NCI-H748 (cell line): ENCODE measurements at regions not wholly inside any gene's neighbourhood (a gene's known extent, or its start where the extent isn't known, plus 50 kb on each side); places are given as distances from the start of the nearest gene placed in this dataset.
"Not testable (repeated sequence)": the region's sequence is repeated elsewhere in the genome, so short reads cannot be mapped to it uniquely, and the experiment has no call there.

ENCODE experiments used
- DNase-seq: peaks from one replicate; lab custom pipeline; 2025; ENCODE audit not compliant: unreplicated experiment; lab: John Stamatoyannopoulos, UW

DNA sequence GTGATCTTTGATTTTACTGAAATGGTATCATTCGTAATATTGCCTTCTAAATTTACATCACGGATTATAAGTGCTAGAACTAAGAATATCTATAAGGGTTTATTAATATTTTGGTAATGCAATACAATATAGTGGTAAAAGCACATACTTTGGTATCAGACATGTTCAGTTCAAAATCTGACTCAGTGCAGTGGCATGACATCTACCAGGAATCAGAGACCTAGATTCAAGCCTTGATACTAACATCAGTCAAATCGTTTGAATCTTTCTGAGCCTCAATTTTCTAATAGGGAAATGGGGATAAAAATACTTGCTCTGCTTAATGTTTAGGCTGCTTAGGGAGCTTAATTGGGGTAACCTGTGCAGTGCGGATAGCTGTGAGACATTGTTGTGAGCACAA is 488.0 kb downstream of the BCKDHB start:
- DNase-seq, result no peak

DNA sequence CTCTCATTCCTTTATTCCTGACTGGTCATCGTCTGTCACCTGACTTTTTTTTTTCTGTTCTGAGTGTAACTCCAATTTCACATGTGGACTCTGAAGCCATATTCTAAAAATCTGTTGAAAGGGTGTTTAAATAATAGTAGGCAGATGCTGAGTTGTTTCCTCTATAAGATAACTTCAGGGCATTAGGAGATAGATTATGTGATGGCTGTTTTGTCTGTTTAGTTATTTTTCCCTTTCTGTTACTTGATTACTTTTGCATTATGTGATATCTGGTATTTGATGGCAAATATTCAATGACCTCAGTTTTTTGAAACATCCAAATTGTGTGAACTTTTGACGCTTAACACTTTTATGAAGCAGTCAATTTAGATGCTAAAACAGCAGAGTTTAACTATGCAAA is 486.0 kb downstream of the BCKDHB start:
- DNase-seq, result no peak

DNA sequence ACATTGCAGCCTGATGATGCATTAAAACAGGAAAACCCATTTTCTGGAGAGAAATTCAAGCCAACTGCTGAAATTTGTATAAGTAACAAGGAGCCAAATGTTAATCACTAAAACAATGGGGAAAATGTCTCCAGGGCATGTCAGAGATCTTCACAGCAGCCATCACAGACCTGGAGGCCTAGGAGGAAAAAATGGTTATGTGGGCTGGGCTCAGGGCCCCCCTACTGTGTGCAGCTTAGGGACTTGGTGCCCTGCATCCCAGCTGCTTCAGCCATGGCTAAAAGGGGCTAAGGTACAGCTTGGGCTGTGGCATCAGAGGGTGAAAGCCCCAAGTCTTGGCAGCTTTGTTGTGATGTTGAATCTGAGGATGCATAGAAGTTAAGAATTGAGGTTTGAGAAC is 479.8 kb downstream of the BCKDHB start:
- no peak for DNase-seq

DNA sequence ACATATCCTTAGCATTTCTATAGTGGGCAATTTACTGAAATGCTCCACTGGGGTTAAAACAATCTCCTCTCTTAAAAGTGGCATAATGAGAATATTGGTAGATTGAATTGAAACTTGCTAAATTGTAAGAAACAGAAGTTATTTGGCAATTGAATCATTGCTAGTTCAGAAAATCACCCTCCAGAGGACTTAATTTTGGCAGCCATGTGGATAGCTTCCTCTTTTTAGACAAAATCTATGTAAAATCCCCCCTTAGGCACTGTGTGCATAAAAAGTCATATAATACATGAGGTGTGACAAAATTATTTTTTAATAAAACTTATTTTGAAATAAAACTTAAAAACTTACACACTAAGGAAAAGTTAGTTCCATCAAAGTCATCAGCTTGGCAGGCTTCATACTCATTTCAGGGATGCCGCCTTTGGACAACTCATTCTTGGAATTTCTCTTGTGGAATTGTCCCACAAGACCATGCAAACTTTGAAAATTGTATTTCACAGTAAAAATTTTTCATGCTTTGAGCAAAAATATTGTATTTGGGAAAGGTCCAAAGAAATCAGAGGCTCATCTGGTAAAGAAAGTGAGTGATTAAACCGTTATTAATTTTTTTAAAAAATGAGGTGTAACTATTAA is 473.0 kb downstream of the BCKDHB start:
- no peak for DNase-seq

DNA sequence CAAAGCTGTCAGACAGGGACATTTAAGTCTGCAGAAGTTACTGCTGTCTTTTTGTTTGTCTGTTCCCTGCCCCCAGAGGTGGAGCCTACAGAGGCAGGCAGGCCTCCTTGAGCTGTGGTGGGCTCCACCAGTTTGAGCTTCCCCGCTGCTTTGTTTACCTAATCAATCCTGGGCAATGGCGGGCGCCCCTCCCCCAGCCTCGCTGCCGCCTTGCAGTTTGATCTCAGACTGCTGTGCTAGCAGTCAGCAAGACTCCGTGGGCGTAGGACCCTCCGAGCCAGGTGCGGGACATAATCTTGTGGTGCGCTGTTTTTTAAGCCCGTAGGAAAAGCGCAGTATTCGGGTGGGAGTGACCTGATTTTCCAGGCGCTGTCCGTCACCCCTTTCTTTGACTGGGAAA is 466.8 kb downstream of the BCKDHB start:
- DNase-seq, result not testable (repeated sequence)

DNA sequence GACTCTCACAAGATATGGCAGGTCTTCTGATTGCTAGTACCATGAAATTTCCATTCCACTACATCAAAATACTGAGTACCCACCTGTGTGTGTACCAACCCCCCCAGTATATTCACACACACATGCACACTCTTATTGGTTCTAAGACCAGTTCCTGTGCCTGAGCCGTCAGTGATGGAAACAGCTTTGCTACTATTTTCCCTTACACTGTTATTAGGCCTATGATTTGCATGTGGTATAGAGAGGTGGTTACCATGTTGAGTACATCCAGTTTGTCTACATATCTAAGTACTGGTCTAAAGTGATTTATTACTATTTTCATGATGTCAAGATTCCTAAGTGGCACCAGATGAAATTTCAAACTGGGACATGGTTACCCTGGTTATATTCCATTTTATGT is 459.9 kb downstream of the BCKDHB start:
- no peak for DNase-seq

DNA sequence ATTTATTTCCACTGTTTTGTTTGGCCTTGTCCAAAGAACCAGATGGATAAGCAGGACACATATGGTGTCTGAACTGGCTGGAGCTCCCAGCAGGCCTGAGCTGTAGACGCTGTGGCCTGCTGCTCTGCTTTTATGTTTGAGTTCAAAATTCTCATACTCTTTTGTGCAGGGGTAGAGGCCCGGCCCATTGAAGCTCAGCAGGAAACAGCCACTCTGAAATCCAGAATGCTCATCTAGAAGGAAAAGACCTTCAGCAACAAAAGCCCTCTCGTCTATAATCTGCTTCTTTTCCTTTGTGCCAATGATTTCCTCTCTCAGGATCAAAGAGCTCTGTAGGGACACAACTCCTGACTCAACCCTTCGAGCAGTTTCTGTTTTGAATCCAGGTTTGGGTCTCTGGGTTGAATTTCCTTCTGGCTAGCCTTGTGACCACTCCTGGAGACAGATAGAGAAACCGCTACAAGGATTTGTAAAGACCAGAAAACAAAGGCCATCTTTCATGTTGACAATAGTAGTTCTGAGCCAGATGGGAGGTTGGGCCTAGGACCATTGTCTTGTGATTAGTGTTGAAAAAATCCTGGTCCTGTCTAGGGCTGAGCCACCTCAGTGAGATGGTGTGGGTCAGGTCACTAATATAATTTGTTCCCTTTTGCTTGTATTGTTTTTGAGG is 446.7 kb downstream of the BCKDHB start:
- DNase-seq, result no peak

DNA sequence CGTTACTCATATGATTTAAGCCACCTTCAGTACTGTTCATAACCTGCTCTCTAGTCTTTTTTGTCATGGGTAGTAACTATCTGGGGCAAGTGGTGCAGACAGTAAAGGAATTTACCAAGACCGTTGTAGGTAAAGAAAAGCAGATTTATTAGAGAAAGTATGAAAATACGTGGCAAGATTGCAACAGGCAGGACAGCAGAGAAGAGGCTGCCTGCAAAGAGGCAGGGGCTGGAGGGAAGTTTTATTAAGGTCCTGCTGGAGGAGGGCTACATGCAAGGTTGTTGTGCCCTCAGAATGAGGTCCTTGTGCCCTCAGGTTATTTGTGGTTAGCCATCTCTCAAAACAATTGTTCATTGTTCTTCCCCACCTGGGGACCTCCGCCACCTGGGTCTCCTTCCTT is 444.3 kb downstream of the BCKDHB start:
- DNase-seq, result no peak

DNA sequence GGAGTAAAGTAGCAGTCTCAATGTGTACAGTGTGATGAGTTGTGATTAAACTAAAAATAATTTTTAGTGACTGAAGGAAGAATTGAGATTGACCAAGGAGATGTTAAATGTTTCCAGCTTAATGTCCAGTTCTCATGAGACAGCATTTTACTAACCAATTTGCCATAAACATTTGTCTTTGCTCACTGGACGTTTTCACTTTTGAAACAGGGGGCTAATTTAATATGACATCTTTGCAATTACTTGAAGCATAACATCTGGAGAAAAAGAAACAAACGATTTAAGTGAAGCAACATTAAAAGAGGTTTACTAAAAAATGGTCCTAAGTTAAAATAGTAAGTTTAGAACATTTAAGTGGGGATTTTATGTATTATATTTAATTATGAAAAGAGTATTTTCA is 443.8 kb downstream of the BCKDHB start:
- no peak for DNase-seq

DNA sequence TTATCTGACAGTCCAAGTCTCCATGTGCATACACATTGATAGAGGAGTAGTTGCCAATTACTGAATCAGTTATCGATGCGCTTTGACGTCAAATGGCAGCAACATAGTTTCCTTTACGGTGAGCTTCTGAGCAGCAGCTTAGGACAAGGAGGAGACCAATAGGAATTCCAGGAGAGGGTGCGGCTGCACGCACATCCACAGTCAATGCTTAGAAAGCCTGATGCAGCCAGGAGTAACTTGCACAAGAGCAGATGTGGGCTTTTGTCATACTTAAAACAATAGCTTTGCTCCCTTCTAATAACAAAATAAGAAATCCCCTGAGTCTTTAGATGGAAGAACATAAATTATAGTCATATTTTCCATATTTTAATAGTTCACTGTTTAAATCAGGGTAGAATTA is 442.1 kb downstream of the BCKDHB start:
- DNase-seq, result no peak

DNA sequence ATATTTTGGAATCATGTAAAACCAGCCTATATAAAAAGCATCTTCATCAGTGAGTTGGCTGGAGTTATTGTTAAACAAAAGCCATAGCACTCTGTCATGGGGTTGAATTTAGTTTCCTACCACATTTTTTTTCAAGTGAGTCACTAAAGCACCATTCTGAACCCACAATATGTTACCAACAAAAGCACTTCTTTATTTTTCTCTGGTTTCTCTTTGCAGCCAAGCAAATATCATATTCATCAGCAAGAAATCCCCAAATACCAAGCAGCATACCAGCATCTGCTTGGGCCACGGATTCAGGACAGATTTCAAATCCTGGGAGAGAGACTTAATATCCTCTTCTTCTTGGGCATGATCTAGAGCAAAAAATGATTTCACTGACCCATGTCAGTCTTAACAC is 441.4 kb downstream of the BCKDHB start:
- DNase-seq, result no peak

DNA sequence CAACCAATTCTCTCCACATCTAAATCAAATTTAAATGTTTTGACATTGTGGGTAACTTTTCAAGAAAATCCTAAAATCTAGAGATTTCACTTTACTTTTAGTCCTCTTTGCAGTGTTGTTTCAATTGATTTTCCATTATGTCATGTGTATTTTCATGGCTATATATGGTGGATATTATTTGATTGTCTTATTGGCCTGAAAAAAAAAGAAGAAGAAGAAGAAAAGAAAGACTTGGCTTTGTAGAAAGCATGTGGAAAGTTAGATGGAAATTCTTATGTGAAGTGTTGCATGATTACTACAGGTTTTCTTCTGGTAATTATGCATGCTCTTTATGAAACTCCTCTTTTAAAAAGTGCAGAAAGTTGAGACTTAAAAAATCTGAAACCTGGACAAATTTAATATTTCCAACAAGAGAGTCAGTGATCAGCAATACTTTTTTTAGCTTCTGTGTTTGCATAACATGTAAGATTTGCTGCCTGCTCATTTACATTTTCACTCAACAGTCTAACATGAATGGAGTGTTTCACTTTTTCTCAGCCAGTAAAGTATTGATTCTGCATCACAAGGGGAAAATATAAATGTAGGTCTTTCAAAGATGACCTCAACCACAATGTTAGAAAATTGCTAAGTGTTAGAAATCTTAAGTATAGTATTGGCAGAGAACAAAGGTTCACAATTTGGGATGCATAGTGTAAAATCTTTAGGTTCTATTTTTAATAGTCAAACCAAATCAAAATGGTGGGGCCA is 438.7 kb downstream of the BCKDHB start:
- DNase-seq, result no peak

DNA sequence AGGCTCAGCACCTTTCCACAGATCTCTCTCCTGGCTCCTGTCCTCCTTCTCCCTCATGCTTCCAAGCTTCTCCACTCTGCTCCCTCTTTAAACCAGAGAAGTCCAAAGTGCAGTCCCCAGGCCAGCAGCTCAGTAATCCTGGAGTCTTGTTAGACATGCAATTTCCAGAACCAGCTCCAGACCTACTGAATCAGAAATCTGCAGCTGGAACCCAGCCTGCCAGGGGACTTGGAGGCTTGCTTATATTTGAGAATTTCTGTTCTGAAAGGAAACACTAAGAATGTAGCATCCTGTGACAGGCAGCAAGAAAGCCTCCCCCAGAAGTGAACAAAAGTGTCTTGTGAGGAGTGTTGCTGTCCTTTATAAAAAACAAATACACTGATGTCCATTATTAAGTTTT is 438.1 kb downstream of the BCKDHB start:
- no peak for DNase-seq

DNA sequence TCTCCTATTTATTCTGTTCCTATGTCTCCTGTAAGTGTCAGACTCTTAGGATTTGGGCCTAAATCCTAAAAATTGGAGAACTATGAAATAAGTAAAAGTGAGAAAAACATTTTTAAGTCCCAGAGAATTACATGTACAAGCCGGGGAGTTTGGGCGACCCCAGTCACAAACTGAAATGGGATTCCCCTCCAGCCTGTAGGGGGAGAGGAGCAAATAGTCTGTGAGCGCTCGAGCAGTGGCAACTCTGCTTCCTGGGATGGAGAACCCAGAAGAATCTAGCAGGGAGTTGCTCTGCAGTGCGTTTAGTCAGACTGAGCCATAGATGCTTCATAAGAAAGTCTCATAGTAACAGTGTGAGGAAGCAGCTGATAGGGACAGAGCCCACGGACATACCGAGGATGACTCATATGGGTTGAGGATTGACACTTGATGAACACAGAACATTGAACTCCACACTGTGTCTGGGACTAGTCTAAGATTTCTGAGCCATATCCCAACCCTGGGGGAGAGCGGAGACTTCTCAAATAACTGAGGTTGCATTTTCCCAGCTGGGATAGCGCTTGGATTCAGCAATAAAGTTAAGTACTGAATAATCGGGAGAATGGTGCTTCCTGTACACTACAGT is 437.2 kb downstream of the BCKDHB start:
- no peak for DNase-seq

DNA sequence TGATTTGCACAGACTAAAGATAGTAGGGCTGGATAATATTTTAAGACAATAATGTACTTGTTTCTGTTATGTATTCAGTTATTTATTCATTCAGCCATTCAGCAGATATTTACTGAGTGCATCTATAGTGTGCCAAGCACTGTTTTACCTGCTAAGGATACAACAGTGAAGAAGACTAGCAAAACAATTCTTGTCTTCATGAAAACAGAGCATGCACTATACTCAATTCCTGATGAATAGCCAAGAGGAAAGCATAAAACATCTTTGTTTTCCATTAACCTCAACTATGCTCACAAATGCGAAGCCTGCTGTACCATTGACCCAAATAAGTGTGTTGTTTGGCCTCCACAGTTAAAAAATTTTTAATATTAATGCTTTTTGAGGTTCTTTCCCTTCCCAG is 436.7 kb downstream of the BCKDHB start:
- DNase-seq, result no peak

DNA sequence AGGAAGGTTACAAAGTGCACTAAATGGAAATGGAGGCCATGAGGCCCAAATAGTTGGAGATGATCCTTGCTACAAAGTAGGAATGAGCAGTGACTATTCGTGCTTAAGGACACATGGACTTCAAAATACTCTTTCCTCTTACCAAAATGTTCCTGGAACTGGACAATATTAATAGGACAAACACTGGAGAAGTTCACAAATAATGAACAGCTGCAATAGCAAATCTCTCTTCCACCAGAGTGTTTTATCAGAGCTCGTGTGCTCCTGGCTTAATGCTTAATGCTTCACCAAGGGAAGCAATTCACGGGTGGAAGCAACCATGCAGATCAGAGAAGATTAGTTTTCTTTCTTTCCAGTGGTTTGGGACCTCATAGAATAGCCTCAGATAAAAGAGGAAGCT is 435.4 kb downstream of the BCKDHB start:
- DNase-seq, result no peak

DNA sequence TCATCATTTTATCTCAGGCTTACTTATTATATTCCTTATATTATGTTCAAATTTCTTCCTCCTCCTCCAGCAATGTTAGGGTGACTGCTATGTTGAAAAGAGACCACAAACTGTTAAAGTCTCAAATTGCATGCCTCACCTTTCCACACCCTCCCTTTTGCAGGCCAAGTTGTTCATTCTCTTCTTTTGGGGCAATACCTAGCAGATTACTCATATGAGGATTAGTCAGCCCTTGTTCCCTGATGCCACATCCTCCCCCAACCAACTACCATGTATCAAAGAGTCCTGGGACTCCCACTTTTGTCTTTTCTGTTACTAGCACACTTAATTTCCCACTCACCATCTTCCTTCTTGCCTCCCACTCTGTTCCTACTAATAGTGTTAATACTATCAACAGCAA is 434.7 kb downstream of the BCKDHB start:
- no peak for DNase-seq

DNA sequence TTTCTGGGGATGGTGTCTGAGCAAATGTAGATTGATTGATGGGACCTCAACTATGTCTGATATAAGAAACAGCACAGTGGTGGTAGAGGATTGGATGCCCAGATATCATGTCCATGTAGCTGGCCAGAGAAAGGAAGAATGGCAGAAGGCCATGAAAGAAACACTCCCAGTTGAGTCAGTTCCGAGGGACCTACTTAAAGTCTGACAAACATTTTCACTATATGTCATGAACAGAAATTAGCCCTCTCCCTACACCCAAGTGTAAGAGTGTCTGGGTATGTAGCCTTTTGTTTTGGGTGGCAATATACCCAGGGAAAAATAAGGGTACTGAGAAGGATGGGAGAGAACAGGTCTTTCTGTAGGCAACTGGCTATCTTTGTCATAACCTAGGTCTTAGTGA is 434.2 kb downstream of the BCKDHB start:
- DNase-seq, result no peak

DNA sequence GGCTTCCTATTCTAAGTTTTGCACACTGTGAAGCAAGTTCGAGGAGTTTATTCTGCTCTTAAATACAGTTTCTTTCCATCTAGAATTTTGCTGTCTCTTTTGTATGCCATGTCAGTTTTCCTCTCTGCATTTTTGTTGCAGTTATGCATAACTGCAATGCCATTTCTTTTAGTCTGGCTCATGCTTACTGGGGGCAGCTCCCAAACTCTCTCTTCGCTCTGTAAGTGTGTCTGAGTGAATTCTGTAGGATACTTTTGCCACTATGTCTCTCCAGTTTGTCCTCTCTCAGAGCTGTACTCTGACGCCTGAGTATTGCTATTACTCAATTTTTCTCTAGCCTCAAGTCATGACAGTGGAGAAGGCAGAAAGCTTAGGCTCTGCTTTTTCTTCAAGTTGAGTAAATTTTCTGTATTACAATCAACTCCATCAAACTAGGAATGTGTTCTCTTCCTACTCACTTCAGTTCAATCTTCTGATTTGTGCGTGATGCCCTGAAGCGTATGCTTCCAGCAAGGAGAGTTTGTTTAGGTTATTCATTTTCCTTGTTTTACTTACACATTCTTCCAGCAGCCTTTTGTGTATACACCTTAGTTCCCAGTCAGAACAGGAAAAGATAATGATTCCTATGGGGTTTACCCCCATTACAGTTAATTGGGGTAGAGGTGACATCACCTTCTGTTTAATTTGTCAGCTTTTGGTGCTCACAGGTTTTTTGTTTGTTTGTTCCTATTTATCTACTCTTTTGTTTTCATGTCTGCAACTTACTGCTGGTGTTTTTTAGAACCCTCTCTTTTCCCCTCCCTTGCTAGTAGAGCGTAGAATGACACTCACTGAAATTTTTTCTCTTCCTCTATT is 430.9 kb downstream of the BCKDHB start:
- peak; percentile 42 for DNase-seq

DNA sequence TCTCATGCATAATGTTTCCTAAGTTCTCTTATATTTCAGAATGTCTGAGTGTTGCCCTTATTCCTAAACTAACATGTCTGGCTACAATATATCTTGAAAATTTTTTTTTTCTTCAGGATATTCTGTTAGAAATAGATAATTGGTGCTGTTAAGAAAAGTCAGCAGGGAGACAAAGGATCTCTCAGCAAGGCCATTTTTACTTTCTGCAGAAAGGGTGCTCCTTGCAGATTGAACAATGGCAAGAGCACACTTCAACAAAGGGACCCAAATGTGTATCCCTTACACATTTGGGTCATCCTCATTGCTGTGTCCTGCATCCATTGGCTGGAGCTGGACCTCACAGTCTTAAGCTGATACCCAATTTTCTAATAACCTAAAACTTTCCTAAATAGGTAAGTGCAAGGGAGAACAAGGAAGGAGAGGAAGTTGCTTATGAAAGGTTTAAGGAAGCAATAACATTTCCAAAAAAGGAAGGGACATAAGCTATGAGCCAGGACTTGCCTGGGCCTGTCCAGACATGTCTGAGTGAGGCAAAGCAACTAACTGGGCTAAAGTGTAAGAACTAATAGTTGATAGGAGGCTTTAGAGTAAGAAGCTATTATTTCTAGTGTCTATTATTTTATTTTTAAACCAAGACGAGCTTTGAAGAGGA is 429.6 kb downstream of the BCKDHB start:
- peak; percentile 28 for DNase-seq
